Spleen (tissue), 11 donors: ENCODE measurements at regions not wholly inside any gene's neighbourhood (a gene's known extent, or its start where the extent isn't known, plus 50 kb on each side); places are given as distances from the start of the nearest gene placed in this dataset.

Experiments used
- DNase-seq: peaks from one replicate; pipeline ENCODE4 v3.0.0-alpha.2; 2020
- H3K27ac ChIP-seq, 8 donors: fragments of 200-600 bp; sonication (generic) in 7 of 8; 1 replicate in 4 of 8; 2 replicates in 4 of 8; pipeline versions ENCODE4 v1.5.0 to v1.8.0; 2016 to 2021; ENCODE audit warnings: inconsistent platforms in 4 of 8, mild to moderate bottlenecking in 4 of 8, moderate library complexity in 1 of 8
- H3K27me3 ChIP-seq, 7 donors: fragments of 200-600 bp; sonication (generic) in 6 of 7; replicated peaks in 1 of 7; 1 replicate in 4 of 7; 2 replicates in 3 of 7; pipeline versions ENCODE4 v1.5.0 to v1.8.0; 2016 to 2021; ENCODE audit warnings: inconsistent platforms in 3 of 7, mild to moderate bottlenecking in 1 of 7
- H3K36me3 ChIP-seq, 6 donors: fragments of 200-600 bp; sonication (generic) in 5 of 6; 1 replicate in 4 of 6; 2 replicates in 2 of 6; pipeline versions ENCODE4 v1.5.0 to v1.8.0; 2016 to 2021; ENCODE audit warnings: inconsistent platforms in 2 of 6
- H3K4me1 ChIP-seq, 6 donors: fragments of 200-600 bp; sonication (generic) in 5 of 6; 1 replicate in 3 of 6; 2 replicates in 3 of 6; pipeline versions ENCODE4 v1.5.0 to v1.8.0; 2016 to 2021; ENCODE audit warnings: inconsistent platforms in 3 of 6
- H3K4me3 ChIP-seq, 8 donors: fragments of 200-600 bp; sonication (generic) in 7 of 8; 1 replicate in 4 of 8; 2 replicates in 4 of 8; pipeline versions ENCODE4 v1.5.0 to v1.8.0; 2016 to 2021; ENCODE audit warnings: inconsistent platforms in 4 of 8, mild to moderate bottlenecking in 4 of 8, moderate library complexity in 2 of 8
- H3K9me3 ChIP-seq, 8 donors: fragments of 200-600 bp; sonication (generic) in 7 of 8; 1 replicate in 4 of 8; 2 replicates in 4 of 8; pipeline versions ENCODE4 v1.5.0 to v1.8.0; 2016 to 2021; ENCODE audit warnings: inconsistent platforms in 4 of 8
- CTCF ChIP-seq, 11 experiments: fragments of 200-600 bp in 7 of 11; fragments of 450-650 bp in 4 of 11; sonication (generic) in 4 of 11; IDR thresholded peaks in 8 of 11; conservative IDR thresholded peaks in 3 of 11; 1 replicate in 7 of 11; 2 replicates in 4 of 11; pipeline versions ENCODE4 v1.4.0 to v1.8.0; 2016 to 2021; ENCODE audit warnings: antibody characterized with exemption in 11 of 11, inconsistent platforms in 4 of 11, mild to moderate bottlenecking in 1 of 11
- POLR2A ChIP-seq, 3 donors: fragments of 450-650 bp; IDR thresholded peaks; one replicate each; pipeline ENCODE4 v1.5.1; 2017; ENCODE audit warnings: antibody characterized with exemption in 3 of 3, mild to moderate bottlenecking in 1 of 3
- POLR2AphosphoS5 ChIP-seq, 3 donors: sonication (generic); formaldehyde crosslinking; IDR thresholded peaks; one replicate each; pipeline ENCODE4 v1.5.1; 2017; ENCODE audit warnings: antibody characterized with exemption in 3 of 3
- WGBS, 5 donors: extraction: QIAGEN DNeasy Blood & Tissue Kit in 3 of 5; methylation state at CpG; one replicate each; pipeline versions ENCODE4 v1.1.5 to v1.1.7; 2013 to 2018; 5-methylcytosine and 5-hydroxymethylcytosine counted together
- intact Hi-C: fragments of 100-400 bp; cut with DNase I; formaldehyde crosslinking; loops from one replicate; pipeline ENCODE4 v1.15.0; 2023; ENCODE audit warnings: low total_unique reads
- donor health status: healthy with polysubstance abuse.
- donor health status: DM: no; HTN: no; CAD: no; lungs with moderate emphysema.
- donor health status: DM: no; HTN: no; CAD: no.
- donor health status: Bipolar disorder and iron deficiency.
- donor health status: healthy.
- donor health status: DM: no; HTN: no; CAD: no.
- donor health status: DM: yes; HTN: yes; CAD: no.

- H3K27ac ChIP-seq, result no peak overlapping the region
- intact Hi-C loops, result no loop called here
- no peak overlapping the region for H3K4me3 ChIP-seq
- no peaks in the 10 kb centered on the region for H3K36me3 ChIP-seq
- H3K4me1 ChIP-seq, result no peaks in the 10 kb centered on the region
- no peaks in the 10 kb centered on the region for H3K27me3 ChIP-seq
- DNase-seq, result no peak
- TF ChIP-seq POLR2AphosphoS5 (IDR thresholded peaks at IDR 0.05) (no peak), POLR2A (IDR thresholded peaks at IDR 0.05) (no peak), CTCF (IDR thresholded peaks at IDR 0.05 in 8 of 11, conservative IDR thresholded peaks at IDR 0.05 in 3 of 11) (no peak)
- no peaks in the 10 kb centered on the region for H3K9me3 ChIP-seq
Measured at GRCh38 chr4:148676344-148676743, 234.1 kb upstream of the NR3C2 start.

GRCh38 chr4:148674876-148675275 is 232.7 kb upstream of the NR3C2 start:
- WGBS, 5 donors, result 81 to 90% (median 87%) methylated on average over 3 of the region's 3 CpGs
- intact Hi-C loops, result no loop called here
- H3K27ac ChIP-seq, result no peak overlapping the region
- no peak for DNase-seq
- H3K9me3 ChIP-seq, result no peaks in the 10 kb centered on the region
- H3K27me3 ChIP-seq, result no peaks in the 10 kb centered on the region
- no peak for TF ChIP-seq CTCF (IDR thresholded peaks at IDR 0.05 in 8 of 11, conservative IDR thresholded peaks at IDR 0.05 in 3 of 11)
- TF ChIP-seq POLR2AphosphoS5 (IDR thresholded peaks at IDR 0.05), result no peak
- no peak for TF ChIP-seq POLR2A (IDR thresholded peaks at IDR 0.05)
- no peaks in the 10 kb centered on the region for H3K4me1 ChIP-seq
- no peak overlapping the region for H3K4me3 ChIP-seq
- no peaks in the 10 kb centered on the region for H3K36me3 ChIP-seq

- Histone ChIP-seq H3K4me3 (no peak overlapping the region), H3K36me3 (no peaks in the 10 kb centered on the region), H3K27me3 (no peaks in the 10 kb centered on the region), H3K27ac (no peak overlapping the region), H3K9me3 (no peaks in the 10 kb centered on the region), H3K4me1 (no peaks in the 10 kb centered on the region)
- 92 to 96% (median 95%) methylated on average over 5 of the region's 5 CpGs for WGBS, 5 donors
- DNase-seq, result no peak
- TF ChIP-seq POLR2A (IDR thresholded peaks at IDR 0.05) (no peak), POLR2AphosphoS5 (IDR thresholded peaks at IDR 0.05) (no peak), CTCF (IDR thresholded peaks at IDR 0.05 in 8 of 11, conservative IDR thresholded peaks at IDR 0.05 in 3 of 11) (no peak)
- intact Hi-C loops, result no loop called here
Measured at GRCh38 chr4:148664636-148665035, 222.4 kb upstream of the NR3C2 start.

GRCh38 chr4:148654131-148654530 is 211.9 kb upstream of the NR3C2 start:
- intact Hi-C loops, result no loop called here
- TF ChIP-seq CTCF (IDR thresholded peaks at IDR 0.05 in 8 of 11, conservative IDR thresholded peaks at IDR 0.05 in 3 of 11) (no peak), POLR2A (IDR thresholded peaks at IDR 0.05) (no peak), POLR2AphosphoS5 (IDR thresholded peaks at IDR 0.05) (no peak)
- H3K4me3 ChIP-seq, result no peak overlapping the region
- WGBS, 5 donors, result 80 to 95% (median 88%) methylated on average over 2 of the region's 2 CpGs
- no peaks in the 10 kb centered on the region for H3K4me1 ChIP-seq
- no peak overlapping the region for H3K27ac ChIP-seq
- DNase-seq, result no peak
- H3K9me3 ChIP-seq, result no peaks in the 10 kb centered on the region
- no peaks in the 10 kb centered on the region for H3K36me3 ChIP-seq
- H3K27me3 ChIP-seq, result no peaks in the 10 kb centered on the region
